Stimulated activated effector memory CD8-positive, alpha-beta T cell treated with anti-CD3 and anti-CD28 coated beads, Interleukin-12 subunit alpha, Interleukin-12 subunit beta, amount 100 ng/mL, for 72 hours (primary cell): ENCODE measurements at regions not wholly inside any gene's neighbourhood (a gene's known extent, or its start where the extent isn't known, plus 50 kb on each side); places are given as distances from the start of the nearest gene placed in this dataset.

Source experiments
- ATAC-seq: fragments of 150-1000 bp; cut with Tn5 transposase; 2 replicates; pipeline ENCODE4 v1.10.0; 2021
- DNase-seq, 2 donors: peaks; one replicate each; pipeline ENCODE4 v3.0.0; 2021 to 2022; ENCODE audit warnings: low spot score in 2 of 2
- H3K27ac Mint-ChIP-seq: one replicate; pipeline ENCODE4 v1.8.0; 2022; ENCODE audit warnings: mild to moderate bottlenecking, mixed read lengths
- H3K36me3 Mint-ChIP-seq: one replicate; pipeline ENCODE4 v1.8.0; 2022; ENCODE audit warnings: mild to moderate bottlenecking, mixed read lengths
- H3K4me1 Mint-ChIP-seq: one replicate; pipeline ENCODE4 v1.8.0; 2022; ENCODE audit warnings: mixed read lengths
- H3K4me3 Mint-ChIP-seq: one replicate; pipeline ENCODE4 v1.8.0; 2022; ENCODE audit warnings: mild to moderate bottlenecking, mixed read lengths
- H3K9me3 Mint-ChIP-seq: one replicate; pipeline ENCODE4 v1.8.0; 2022; ENCODE audit warnings: mixed read lengths

DNA sequence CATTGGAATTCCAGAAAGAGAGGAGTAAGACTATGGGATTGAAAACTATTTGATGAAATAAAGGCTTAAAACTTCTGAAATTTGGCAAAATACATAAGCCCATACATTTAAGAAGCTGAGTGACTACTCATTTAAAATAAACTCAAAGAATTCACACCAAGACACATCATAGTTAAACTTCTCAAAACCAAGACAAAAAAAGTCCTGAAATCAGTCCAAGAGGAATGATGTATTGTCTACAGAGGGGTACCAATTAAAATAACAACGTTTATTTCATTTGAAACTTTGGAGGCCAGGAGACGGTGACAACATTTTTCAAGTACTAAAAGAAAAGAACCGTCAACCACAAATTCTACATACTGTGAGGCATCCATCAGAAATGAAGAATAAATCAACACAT, 841.4 kb upstream of the MAP3K7 start:
- Mint-ChIP-seq H3K4me1 (no peaks in the 10 kb centered on the region), H3K27ac (no peak overlapping the region), H3K9me3 (peaks cover 6% of the 10 kb centered on the region), H3K36me3 (no peaks in the 10 kb centered on the region), H3K4me3 (no peak overlapping the region)
- DNase-seq, result no peak
- ATAC-seq, result no peak

DNA sequence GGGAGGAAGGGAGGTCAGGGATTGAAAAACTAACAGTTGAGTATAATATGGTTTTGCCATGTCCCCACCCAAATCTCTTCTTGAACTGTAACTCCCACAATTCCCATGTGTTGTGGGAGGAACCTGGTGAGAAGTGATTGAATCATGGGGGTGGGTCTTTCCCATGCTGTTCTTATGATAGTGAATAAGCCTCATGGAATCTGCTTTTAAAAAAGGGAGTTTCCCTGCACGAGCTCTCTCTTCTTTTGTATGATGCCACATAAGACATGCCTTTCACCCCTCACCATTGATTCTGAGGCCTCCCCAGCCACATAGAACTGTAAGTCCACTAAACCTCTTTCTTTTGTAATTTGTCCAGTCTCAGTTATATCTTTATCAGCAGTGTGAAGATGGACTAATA, 833.4 kb upstream of the MAP3K7 start:
- H3K4me3 Mint-ChIP-seq, result no peak overlapping the region
- peaks cover 8% of the 10 kb centered on the region for H3K9me3 Mint-ChIP-seq
- H3K36me3 Mint-ChIP-seq, result no peaks in the 10 kb centered on the region
- no peak for DNase-seq
- H3K27ac Mint-ChIP-seq, result no peak overlapping the region
- no peaks in the 10 kb centered on the region for H3K4me1 Mint-ChIP-seq
- ATAC-seq, result no peak

DNA sequence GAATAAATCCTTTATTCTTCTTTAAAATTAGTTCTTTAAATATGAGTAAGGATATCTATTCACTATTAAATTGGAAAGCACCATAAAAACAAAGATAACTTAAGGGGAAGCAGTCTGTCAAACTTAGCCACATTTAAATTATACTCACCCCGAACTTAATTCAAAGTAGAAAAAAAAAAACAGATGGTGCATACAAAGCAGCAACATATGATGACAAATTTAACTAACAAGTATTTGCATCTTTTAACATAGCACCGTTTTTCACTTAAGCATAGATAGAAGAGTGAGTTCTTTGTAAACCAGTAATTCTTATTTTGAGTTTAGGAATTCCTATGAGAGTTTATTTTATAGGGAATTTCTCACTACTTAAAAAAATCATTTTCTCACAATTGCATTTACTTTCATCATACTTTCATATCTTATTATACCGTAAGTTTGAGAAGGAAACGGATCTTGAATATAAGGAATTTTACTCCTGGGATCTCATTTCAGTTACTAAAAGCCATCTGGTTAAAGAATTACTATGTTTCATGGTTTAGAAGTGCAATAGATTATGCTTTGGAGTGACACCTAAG, 828.2 kb upstream of the MAP3K7 start:
- ATAC-seq (no peak), DNase-seq (no peak)
- Mint-ChIP-seq H3K9me3 (peaks cover 11% of the 10 kb centered on the region), H3K36me3 (no peaks in the 10 kb centered on the region), H3K27ac (no peak overlapping the region), H3K4me3 (no peak overlapping the region), H3K4me1 (no peaks in the 10 kb centered on the region)

DNA sequence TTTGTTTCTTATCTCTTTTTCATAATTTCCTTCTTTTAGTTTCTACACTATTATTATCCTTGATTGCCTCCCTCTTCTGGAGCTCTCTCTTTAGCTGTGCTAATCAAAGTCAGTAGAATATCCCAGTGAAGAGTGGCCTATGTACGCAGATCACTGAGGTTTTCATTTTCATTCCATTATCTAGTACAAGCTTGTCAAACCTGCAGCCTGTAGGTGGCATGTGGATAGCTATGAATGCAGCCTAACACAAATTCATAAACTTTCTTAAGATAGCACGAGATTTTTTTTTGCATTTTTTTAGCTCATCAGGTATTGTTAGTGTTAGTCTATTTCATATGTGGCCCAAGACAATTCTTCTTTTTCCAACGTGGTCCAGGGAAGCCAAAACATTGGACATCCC, 825.7 kb upstream of the MAP3K7 start:
- no peak overlapping the region for H3K27ac Mint-ChIP-seq
- H3K4me1 Mint-ChIP-seq, result no peaks in the 10 kb centered on the region
- H3K4me3 Mint-ChIP-seq, result no peak overlapping the region
- no peaks in the 10 kb centered on the region for H3K36me3 Mint-ChIP-seq
- ATAC-seq (no peak), DNase-seq (no peak)
- peaks cover 3% of the 10 kb centered on the region for H3K9me3 Mint-ChIP-seq

DNA sequence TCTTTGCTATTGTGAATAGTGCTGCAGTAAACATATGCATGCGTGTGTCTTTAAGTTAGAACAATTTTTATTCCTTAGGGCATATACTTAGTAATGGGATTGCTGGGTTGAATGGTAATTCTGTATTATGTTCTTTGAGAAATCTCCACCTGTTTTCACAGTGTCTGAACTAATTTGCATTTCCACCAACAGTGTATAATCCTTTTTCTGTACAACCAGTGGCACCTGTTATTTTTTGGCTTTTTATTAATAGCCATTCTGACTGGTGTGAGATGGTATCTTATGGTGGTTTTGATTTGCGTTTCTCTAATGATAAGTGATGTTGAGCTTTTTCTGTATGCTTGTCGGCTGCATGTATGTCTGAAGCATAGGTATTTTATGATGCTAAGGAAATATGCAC, 820.8 kb upstream of the MAP3K7 start:
- no peaks in the 10 kb centered on the region for H3K4me1 Mint-ChIP-seq
- DNase-seq, result no peak
- H3K4me3 Mint-ChIP-seq, result no peak overlapping the region
- no peak for ATAC-seq
- no peaks in the 10 kb centered on the region for H3K36me3 Mint-ChIP-seq
- H3K9me3 Mint-ChIP-seq, result peaks cover 5% of the 10 kb centered on the region
- no peak overlapping the region for H3K27ac Mint-ChIP-seq

DNA sequence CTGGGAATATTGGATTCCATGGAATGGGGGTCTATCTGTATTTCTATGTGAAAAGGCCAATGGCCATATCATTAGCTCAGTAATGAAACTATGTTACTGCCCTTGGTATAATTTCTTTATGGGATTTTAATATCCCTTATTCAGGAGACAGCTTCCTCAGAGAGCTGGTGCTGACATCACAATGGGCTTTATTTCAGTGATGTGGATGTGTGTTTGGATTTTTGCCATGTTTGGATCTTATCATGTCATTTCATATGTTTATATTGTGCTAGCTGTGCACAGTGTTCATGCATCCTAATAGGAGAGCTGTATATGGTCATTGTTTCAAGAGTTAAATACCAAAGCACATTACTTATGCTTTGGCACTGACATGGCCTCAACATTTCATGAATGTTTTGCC, 806.1 kb upstream of the MAP3K7 start:
- Mint-ChIP-seq H3K9me3 (peaks cover 18% of the 10 kb centered on the region), H3K27ac (no peak overlapping the region)
- no peak for ATAC-seq

DNA sequence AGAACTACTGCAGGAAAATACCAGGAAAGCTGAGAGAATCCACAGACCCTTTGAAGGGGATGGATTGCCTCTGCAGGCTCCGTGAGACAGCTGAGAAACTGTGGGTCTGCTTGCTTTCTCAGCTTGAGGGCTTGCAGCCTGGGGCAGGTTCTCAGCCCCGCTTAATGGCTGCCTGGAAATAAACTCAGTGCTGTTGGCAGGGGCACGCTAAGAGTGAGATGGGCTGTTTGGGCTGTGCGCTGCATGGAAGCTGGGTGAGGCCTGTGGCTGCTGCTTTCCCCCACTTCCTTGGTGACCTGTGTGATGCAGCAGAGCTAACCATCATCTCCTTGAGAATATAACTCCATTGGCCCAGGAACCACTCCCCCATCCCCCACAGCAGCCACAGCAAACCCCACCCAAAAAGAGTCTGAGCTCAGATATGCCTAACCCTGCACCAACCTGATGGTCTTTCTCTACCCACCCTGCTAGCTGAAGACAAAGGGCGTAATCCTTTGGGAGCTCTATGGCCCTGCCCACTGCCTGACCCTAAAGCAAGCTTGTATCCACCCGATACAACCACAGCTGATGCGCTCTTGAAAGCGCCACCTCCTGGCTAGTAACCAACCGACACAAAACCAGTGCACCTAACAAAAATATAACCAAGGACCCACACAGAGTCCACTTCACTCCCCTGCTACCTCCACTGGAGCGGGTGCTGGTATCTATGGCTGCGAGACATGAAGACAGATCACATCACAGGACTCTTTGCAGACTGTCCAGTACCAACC, 800.6 kb upstream of the MAP3K7 start:
- ATAC-seq (no peak), DNase-seq (no peak)
- Mint-ChIP-seq H3K36me3 (no peaks in the 10 kb centered on the region), H3K9me3 (peaks cover 16% of the 10 kb centered on the region), H3K27ac (no peak overlapping the region), H3K4me1 (no peaks in the 10 kb centered on the region), H3K4me3 (no peak overlapping the region)

More for the DNA sequence above, 806.1 kb upstream of the MAP3K7 start:
- no peaks in the 10 kb centered on the region for H3K4me1 Mint-ChIP-seq
- H3K4me3 Mint-ChIP-seq, result no peak overlapping the region
- H3K36me3 Mint-ChIP-seq, result no peaks in the 10 kb centered on the region
- no peak for DNase-seq

DNA sequence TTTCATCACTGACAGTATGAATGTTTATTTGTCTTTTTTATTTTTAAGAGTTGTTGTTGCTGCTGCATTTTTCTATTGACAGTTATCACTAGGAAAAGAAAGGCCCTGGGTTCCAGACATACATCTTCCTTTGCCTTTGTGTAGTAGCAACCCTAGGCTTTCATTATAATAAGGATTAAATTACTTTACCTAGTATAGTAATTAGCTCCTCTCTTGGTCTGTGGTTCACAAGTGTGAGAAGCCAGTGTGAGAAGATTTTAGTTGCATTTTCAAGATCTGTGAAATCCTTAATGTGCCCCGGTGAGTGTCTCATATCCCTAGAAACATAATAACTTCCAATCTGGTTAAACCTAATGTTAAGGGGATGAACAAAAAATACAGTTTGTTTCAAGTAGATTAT, 799.3 kb upstream of the MAP3K7 start:
- ATAC-seq (no peak), DNase-seq (no peak)
- Mint-ChIP-seq H3K4me3 (no peak overlapping the region), H3K36me3 (no peaks in the 10 kb centered on the region), H3K4me1 (no peaks in the 10 kb centered on the region), H3K27ac (no peak overlapping the region), H3K9me3 (peaks cover 11% of the 10 kb centered on the region)

DNA sequence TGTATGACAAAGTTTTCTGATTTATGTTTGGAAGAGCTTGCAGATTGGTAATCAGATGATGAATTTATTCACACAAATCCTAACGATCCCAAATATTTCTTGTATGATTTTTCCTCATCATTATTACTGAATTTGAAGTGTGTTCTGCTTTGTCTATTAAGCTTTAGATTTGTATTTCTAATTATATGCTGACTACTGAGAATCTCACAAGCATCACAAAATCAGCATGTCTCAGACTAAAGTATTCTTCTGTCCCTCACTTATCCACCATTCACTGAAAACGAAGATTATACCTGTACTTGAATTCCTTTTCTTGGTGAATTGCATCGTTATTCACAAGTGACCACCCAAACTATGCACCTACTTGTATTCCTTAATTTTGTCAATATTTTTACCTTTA, 796.3 kb upstream of the MAP3K7 start:
- H3K36me3 Mint-ChIP-seq, result no peaks in the 10 kb centered on the region
- ATAC-seq (no peak), DNase-seq (no peak)
- peaks cover 11% of the 10 kb centered on the region for H3K9me3 Mint-ChIP-seq
- no peaks in the 10 kb centered on the region for H3K4me1 Mint-ChIP-seq
- no peak overlapping the region for H3K4me3 Mint-ChIP-seq
- no peak overlapping the region for H3K27ac Mint-ChIP-seq

DNA sequence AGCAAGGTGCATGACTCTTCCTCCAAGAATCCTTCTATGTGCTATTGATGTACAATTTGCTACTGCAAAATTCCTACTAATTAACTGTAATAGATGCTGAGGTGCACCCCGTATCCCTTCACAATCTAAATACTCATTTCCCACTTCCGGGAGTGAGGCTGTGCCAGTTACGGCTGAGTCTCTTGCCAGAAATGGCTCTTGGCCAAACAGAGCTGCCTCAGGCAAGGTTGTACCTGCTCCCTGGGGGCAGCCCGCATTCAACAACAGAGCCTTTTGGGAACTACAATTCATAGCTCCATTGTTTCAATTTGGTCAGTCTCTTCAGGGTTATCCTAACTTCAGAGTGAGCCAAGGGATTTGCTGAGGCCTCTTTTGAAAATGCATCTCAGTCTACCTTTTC, 789.8 kb upstream of the MAP3K7 start:
- H3K4me3 Mint-ChIP-seq, result no peak overlapping the region
- DNase-seq, result no peak

DNA sequence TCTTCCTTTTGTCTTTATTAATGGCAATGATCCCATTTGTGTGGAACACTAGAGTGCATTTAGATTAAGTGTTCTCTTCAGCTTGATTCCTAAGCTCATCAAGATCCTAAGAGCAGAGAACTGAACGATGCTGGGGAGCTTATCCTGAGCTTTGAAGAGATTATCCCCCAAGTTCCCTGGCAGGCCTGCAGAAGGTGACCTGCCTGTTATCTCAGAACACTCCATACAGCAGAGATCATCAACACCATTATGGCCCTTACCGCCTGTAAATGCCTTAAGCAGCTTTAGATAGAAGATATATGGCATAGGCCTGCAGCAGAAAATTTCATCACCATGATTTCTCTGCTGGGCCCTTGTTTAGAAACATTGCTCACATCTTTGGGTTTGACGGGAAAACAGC, 779.9 kb upstream of the MAP3K7 start:
- Mint-ChIP-seq H3K9me3 (peaks cover 5% of the 10 kb centered on the region), H3K27ac (no peak overlapping the region), H3K4me1 (no peaks in the 10 kb centered on the region), H3K4me3 (no peak overlapping the region), H3K36me3 (no peaks in the 10 kb centered on the region)
- DNase-seq (no peak), ATAC-seq (no peak)

More for the DNA sequence above, 789.8 kb upstream of the MAP3K7 start:
- Mint-ChIP-seq H3K9me3 (peaks cover 8% of the 10 kb centered on the region), H3K36me3 (no peaks in the 10 kb centered on the region), H3K27ac (no peak overlapping the region), H3K4me1 (no peaks in the 10 kb centered on the region)
- ATAC-seq, result no peak

DNA sequence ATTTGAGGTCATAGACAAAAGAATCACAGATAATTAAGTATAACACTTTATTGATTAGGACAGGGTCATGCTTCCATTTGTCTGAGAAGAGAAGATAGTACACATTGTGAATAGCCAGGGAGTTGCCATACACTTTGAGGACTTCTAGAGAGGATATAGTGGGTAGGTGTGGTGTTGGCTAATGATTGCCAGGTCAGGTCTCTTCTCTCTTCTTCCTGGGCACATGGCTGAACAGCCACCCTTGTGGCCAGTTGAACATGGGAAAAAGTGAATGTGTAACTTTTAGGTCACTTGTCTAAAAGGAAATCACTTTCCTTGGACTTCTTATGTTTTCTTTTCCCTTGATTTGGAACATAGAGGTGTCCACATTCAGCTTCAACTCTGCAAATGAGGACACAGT, 772.1 kb upstream of the MAP3K7 start:
- no peaks in the 10 kb centered on the region for H3K4me1 Mint-ChIP-seq
- H3K27ac Mint-ChIP-seq, result no peak overlapping the region
- DNase-seq (no peak), ATAC-seq (no peak)
- no peak overlapping the region for H3K4me3 Mint-ChIP-seq
- peaks cover 4% of the 10 kb centered on the region for H3K9me3 Mint-ChIP-seq
- no peaks in the 10 kb centered on the region for H3K36me3 Mint-ChIP-seq

DNA sequence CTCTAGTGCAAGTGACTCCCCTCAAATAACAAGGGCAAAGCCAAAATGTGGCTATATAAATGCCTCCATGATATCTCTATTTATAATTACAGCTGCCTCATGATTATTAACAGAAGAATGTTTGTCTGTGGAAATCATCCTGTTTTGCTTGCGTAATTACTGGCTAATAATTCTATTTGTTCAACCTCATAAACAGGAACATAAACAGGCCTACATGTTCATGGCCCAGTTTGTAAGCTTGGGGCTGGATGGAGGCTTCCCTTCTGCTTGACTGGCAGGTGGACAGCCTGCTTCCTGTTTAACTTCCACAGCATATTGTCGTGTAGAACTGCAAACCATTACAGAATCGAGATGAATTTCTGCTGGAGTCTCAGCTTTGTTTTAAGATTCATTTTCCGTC, 766.0 kb upstream of the MAP3K7 start:
- ATAC-seq (no peak), DNase-seq (no peak)
- Mint-ChIP-seq H3K36me3 (no peaks in the 10 kb centered on the region), H3K4me1 (no peaks in the 10 kb centered on the region), H3K27ac (no peak overlapping the region), H3K9me3 (peaks cover 3% of the 10 kb centered on the region), H3K4me3 (no peak overlapping the region)

DNA sequence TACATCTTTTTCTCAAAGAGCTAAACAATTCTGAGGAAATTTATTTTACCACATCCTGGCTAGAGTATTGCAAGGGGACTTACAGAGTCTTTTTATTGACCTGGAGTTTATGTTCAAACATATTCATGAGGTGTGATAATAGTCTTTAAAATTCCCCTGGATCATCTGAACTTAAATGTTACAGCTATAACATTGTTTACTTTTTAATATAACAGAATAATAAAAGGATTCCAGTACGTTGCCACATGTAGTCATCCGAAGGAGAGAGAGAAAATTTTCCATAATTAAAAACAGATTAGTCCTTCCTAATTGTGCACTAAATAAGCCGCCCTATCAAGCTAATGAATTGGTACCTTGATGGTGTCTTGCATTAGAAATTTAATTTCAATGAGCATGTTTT, 765.4 kb upstream of the MAP3K7 start:
- no peak for ATAC-seq
- Mint-ChIP-seq H3K9me3 (peaks cover 3% of the 10 kb centered on the region), H3K27ac (no peak overlapping the region), H3K36me3 (no peaks in the 10 kb centered on the region), H3K4me3 (no peak overlapping the region), H3K4me1 (no peaks in the 10 kb centered on the region)
- DNase-seq, result no peak

DNA sequence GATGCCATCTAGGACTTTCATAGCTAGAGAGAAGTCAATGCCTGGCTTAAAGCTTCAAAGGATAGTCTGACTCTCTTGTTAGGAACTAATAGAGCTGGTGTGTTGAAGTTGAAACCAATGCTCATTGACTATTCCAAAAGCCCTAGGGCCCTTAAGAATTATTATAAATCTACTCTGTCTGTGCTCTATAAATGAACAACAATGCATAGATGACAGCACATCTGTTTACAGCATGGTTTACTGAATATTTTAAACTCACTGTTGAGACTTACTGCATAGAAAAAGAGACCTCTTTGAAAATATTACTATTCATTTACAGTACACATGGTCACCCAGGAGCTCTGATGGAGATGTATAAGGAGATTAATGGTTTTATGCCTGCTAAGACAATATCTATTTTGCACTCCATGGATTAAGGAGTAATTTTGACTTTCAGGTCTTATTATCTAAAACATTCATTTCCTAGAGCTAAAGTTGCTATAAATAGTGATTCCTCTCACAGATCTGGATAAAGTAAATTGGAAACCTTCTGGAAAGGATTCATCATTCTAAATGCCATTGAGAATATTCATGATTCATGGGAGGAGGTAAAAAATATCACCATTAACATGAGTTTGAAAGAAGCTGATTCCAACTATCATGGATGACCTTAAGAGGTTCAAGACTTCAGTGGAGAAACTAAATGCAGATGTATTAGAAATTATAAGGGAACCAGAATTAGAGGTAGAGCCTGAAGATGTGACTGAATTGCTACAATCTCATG, 763.5 kb upstream of the MAP3K7 start:
- DNase-seq (no peak), ATAC-seq (no peak)
- no peak overlapping the region for H3K4me3 Mint-ChIP-seq
- peaks cover 3% of the 10 kb centered on the region for H3K9me3 Mint-ChIP-seq
- H3K4me1 Mint-ChIP-seq, result no peaks in the 10 kb centered on the region
- H3K27ac Mint-ChIP-seq, result no peak overlapping the region
- H3K36me3 Mint-ChIP-seq, result no peaks in the 10 kb centered on the region

DNA sequence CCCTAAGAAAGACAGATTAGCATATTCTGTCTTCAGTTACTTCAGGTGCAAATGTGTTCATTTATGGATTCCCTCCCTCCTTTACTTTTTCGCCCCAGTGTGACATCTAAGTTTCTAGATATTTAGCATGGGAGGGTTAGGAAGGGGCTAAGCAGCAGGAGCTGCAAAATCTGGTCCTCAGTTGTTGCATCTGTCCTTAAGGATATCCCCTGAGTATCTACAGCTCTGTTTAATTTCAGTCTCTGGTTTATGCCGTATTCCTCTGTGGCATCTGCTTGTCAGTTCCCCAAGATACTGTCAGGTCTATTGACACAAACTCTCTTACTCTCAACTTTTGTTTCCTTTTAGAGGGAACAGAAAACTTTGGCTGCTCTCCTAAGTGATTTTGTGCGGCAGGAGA, 754.6 kb upstream of the MAP3K7 start:
- ATAC-seq (no peak), DNase-seq (no peak)
- no peak overlapping the region for H3K27ac Mint-ChIP-seq
- H3K9me3 Mint-ChIP-seq, result peaks cover 4% of the 10 kb centered on the region
- H3K36me3 Mint-ChIP-seq, result no peaks in the 10 kb centered on the region
- H3K4me3 Mint-ChIP-seq, result no peak overlapping the region
- H3K4me1 Mint-ChIP-seq, result no peaks in the 10 kb centered on the region
